Omental fat pad (tissue), 3 donors: ENCODE measurements at regions not wholly inside any gene's neighbourhood (a gene's known extent, or its start where the extent isn't known, plus 50 kb on each side); places are given as distances from the start of the nearest gene placed in this dataset.

Experiments
- ATAC-seq: fragments of 150-250 bp; one replicate; pipeline ENCODE4 v1.9.1; 2016; ENCODE audit warnings: mild to moderate bottlenecking, moderate library complexity; ENCODE audit not compliant: low FRiP score
- DNase-seq: peaks from one replicate; pipeline ENCODE4 v3.0.0-alpha.2; 2019; ENCODE audit warnings: low spot score
- TF ChIP-seq, protein P1 (sequence below), 3 donors: fragments of 450-650 bp; IDR thresholded peaks; one replicate each; pipeline ENCODE4 v1.5.1; 2016 to 2017; ENCODE audit warnings: antibody characterized with exemption in 3 of 3, mild to moderate bottlenecking in 3 of 3, moderate library complexity in 2 of 3

DNA sequence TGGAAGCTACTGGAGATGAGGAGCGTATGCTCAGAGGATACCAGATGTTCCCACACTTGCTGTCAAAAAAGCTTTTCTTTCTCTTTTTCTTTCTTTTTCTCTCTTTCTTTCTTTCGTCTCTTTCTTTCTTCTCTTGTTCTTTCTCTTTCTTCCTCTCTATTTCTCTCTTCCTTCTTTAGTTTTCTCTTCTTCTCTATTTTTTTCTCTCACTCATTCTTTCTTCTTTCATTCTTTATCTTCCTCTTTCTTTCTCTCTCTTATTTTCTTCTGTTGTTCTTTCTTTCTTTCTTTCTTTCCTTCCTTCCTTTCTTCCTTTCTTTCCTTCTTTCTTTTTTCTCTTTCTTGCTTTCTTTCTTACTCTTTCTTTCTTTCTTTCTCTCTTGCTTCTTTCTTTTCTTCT lies 457.6 kb downstream of the CMPK2 start:
- no peak for ATAC-seq
- TF ChIP-seq, protein P1, sequence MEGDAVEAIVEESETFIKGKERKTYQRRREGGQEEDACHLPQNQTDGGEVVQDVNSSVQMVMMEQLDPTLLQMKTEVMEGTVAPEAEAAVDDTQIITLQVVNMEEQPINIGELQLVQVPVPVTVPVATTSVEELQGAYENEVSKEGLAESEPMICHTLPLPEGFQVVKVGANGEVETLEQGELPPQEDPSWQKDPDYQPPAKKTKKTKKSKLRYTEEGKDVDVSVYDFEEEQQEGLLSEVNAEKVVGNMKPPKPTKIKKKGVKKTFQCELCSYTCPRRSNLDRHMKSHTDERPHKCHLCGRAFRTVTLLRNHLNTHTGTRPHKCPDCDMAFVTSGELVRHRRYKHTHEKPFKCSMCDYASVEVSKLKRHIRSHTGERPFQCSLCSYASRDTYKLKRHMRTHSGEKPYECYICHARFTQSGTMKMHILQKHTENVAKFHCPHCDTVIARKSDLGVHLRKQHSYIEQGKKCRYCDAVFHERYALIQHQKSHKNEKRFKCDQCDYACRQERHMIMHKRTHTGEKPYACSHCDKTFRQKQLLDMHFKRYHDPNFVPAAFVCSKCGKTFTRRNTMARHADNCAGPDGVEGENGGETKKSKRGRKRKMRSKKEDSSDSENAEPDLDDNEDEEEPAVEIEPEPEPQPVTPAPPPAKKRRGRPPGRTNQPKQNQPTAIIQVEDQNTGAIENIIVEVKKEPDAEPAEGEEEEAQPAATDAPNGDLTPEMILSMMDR (IDR thresholded peaks at IDR 0.05) = no peak
- DNase-seq = no peak

DNA sequence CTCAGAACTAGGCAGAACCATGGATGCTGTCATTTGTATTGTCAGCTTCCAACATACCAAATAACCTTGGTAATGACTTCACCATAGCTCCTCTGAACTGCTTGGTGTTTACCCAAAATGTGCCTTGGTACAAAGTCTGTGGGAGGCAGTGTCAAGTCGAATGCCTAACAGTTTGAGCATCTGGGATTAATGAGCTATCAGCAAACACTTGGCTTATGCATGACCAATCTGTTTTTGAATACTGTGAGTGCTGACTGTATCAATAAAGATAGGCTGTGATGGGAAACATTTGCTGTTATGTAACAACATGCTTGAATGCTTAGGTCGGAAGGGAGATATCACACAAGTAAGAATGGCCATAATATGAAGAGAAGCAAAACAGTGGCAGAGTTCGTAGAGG lies 455.4 kb downstream of the CMPK2 start:
- ATAC-seq = no peak
- DNase-seq = no peak
- TF ChIP-seq, protein P1 (IDR thresholded peaks at IDR 0.05) = no peak

DNA sequence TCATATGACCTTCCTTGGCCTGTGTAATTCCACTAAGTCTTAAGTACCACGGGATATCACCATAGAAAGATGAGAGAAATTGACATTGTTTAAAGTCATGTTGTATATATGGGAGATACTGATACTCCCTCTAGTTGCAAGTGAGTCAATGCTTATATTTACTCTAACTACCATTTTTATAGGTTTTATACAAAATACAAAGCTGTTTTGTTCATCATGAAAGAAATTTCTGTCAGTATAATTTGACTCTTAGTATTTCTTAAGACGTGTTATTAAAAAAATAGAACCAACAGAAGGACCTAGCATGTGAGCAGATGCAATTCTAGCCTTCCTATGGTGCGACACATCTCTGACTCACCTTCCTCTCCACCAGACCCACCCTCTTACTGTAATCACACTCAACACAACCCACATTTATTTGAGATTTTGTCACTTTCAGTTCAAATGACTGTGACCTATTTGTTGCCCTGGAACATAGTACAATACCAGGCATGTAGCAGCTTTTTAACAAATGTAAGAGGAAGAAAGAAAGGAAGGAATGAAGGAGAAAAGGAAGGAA lies 453.1 kb downstream of the CMPK2 start:
- no peak for ATAC-seq
- TF ChIP-seq, protein P1 (IDR thresholded peaks at IDR 0.05) = no peak
- no peak for DNase-seq

DNA sequence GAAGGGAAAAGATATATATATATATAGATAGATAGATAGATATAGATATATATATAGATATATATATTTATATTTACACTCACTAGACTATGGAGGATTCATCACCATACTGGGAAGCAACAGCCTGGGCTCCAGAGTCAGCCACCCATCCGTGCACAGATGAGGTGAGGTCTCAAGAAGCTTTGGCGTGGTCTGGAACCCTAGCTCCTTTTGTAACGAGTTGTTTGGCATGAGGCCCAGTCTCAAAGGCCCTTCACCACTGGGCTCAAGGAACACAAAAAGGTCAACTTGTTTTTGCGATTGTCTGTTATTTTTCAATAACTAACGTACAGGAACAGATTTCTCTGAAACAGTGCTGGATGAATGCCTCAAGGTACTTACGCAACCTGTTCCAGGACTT lies 448.7 kb downstream of the CMPK2 start:
- ATAC-seq (no peak), DNase-seq (no peak)

DNA sequence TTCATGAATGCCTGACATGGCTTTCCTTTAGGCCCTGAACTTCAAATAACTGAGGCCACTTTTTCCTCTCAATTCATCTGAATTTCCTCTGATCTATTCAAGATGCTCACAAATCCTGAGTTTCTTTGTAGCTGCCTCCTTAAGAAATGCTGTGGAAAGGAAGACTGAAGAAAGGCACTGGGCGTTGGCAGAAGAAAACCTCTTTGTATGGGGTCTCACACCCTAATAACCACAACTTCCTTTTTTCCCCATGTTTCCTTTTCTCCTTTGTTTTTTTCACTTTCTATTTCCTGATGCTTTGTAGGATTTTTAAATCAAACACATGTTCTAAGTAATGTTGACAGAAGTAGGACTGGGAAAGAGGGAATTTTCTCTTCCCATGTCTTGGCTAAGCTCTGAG lies 447.4 kb downstream of the CMPK2 start:
- TF ChIP-seq, protein P1 (IDR thresholded peaks at IDR 0.05) = no peak
- DNase-seq = no peak
- no peak for ATAC-seq

More for the DNA sequence above, 448.7 kb downstream of the CMPK2 start:
- TF ChIP-seq, protein P1 (IDR thresholded peaks at IDR 0.05) = no peak

DNA sequence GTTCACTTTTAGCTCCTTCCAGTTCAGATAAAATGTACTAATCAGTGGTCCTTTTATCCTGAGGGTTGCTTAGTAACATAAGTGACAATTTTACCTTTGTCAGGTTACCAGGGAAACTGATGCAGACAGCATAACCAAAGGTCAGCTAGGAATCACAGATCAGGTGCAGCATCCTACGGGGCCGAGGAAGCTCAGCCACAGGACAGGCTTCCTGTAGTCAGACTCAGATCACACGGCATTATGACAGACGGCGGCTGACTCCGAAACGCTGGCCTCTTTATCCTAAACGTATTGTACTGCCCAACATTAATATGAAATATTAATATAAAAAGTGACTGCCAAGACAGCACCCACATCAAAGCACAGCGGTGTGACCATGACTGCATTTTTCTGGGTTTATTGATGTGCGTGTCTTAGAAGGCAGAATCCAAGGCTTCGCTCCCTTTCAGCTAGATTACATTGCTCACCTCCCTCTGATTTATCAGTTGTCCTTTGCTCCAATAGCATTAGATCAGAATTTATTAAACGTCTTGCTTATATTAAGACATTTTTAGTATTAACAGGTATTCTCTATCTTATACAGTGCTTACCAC lies 444.5 kb downstream of the CMPK2 start:
- ATAC-seq (no peak), DNase-seq (no peak)
- TF ChIP-seq, protein P1 (IDR thresholded peaks at IDR 0.05) = no peak

DNA sequence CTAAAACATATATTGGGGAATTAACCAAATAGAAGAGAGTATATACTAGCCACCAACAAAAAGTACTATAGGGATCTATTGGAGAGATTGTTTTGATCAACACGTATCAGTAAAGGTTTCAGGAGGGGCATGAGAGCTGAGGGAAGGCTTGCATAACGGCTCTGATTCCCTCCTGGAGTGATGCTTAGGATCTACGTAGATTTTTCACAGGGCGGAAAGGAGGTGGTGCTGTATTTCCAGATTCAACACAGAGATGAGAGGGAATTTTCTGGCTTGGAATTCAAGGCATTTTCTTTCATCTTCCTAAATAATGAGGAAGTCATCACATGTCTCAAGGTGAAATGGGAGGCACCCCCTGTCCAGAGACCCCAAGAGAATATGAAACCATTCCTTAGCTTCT lies 443.8 kb downstream of the CMPK2 start:
- TF ChIP-seq, protein P1 (IDR thresholded peaks at IDR 0.05) = no peak
- ATAC-seq (no peak), DNase-seq (no peak)
